ENCODE measurements at regions not wholly inside any gene's neighbourhood (a gene's known extent, or its start where the extent isn't known, plus 50 kb on each side); places are given as distances from the start of the nearest gene placed in this dataset.

GRCh38 chr15:59845942-59846499 is 156.9 kb upstream of the BNIP2 start:
- H3K4me3 ChIP-seq, result no peak overlapping the region
- DNase-seq, result no peak
- no peak for ATAC-seq (ENCODE audit: insufficient read depth, low FRiP score)
- TF ChIP-seq CTCF (IDR thresholded peaks at IDR 0.05; ENCODE audit: control extremely low read depth, extremely low read depth), result no peak
- 87 to 91% methylated on average over 10 of the region's 10 CpGs for WGBS, 2 donors
- H3K9ac ChIP-seq (ENCODE audit: insufficient read depth in 1 of 2, low read length in 2 of 2), result no peak overlapping the region
- no peaks in the 10 kb centered on the region for H3K36me3 ChIP-seq (ENCODE audit: control insufficient read depth in 4 of 4, insufficient read depth in 4 of 4, low read length in 4 of 4)
- H3K9me3 ChIP-seq (ENCODE audit: control insufficient read depth in 4 of 4, insufficient read depth in 3 of 4, low read length in 3 of 4), result no peaks in the 10 kb centered on the region
- H3K27me3 ChIP-seq (ENCODE audit: control insufficient read depth in 3 of 3, insufficient read depth in 3 of 3, low read length in 2 of 3), result peaks cover 0 to 2% (median 0%) of the 10 kb centered on the region in 3 donors
- H3K4me1 ChIP-seq (ENCODE audit: control insufficient read depth in 5 of 5, insufficient read depth in 5 of 5, low read length in 5 of 5), result peaks cover 0 to 9% (median 0%) of the 10 kb centered on the region in 5 donors
- H3K27ac ChIP-seq (ENCODE audit: low read depth in 1 of 2, low read length in 1 of 2), result no peak overlapping the region

- ATAC-seq (ENCODE audit: insufficient read depth, low FRiP score), result no peak
- no peaks in the 10 kb centered on the region for H3K36me3 ChIP-seq (ENCODE audit: control insufficient read depth in 4 of 4, insufficient read depth in 4 of 4, low read length in 4 of 4)
- no peak overlapping the region for H3K27ac ChIP-seq (ENCODE audit: low read depth in 1 of 2, low read length in 1 of 2)
- peaks cover 0 to 8% (median 0%) of the 10 kb centered on the region in 5 donors for H3K4me1 ChIP-seq (ENCODE audit: control insufficient read depth in 5 of 5, insufficient read depth in 5 of 5, low read length in 5 of 5)
- peaks cover 0 to 2% (median 0%) of the 10 kb centered on the region in 3 donors for H3K27me3 ChIP-seq (ENCODE audit: control insufficient read depth in 3 of 3, insufficient read depth in 3 of 3, low read length in 2 of 3)
- no peak overlapping the region for H3K4me3 ChIP-seq
- H3K9ac ChIP-seq (ENCODE audit: insufficient read depth in 1 of 2, low read length in 2 of 2), result no peak overlapping the region
- 74 to 82% methylated on average over 4 of the region's 4 CpGs for WGBS, 2 donors
- no peak for TF ChIP-seq CTCF (IDR thresholded peaks at IDR 0.05; ENCODE audit: control extremely low read depth, extremely low read depth)
- DNase-seq, result no peak
- H3K9me3 ChIP-seq (ENCODE audit: control insufficient read depth in 4 of 4, insufficient read depth in 3 of 4, low read length in 3 of 4), result no peaks in the 10 kb centered on the region
These were observed 154.5 kb upstream of the BNIP2 start for GRCh38 chr15:59843609-59844008.

- H3K9ac ChIP-seq (ENCODE audit: insufficient read depth in 1 of 2, low read length in 2 of 2), result no peak overlapping the region
- 84 to 95% methylated on average over 4 of the region's 4 CpGs for WGBS, 2 donors
- no peak for ATAC-seq (ENCODE audit: insufficient read depth, low FRiP score)
- H3K4me3 ChIP-seq, result no peak overlapping the region
- H3K9me3 ChIP-seq (ENCODE audit: control insufficient read depth in 4 of 4, insufficient read depth in 3 of 4, low read length in 3 of 4), result no peaks in the 10 kb centered on the region
- H3K4me1 ChIP-seq (ENCODE audit: control insufficient read depth in 5 of 5, insufficient read depth in 5 of 5, low read length in 5 of 5), result peaks cover 0 to 2% (median 0%) of the 10 kb centered on the region in 5 donors
- TF ChIP-seq CTCF (IDR thresholded peaks at IDR 0.05; ENCODE audit: control extremely low read depth, extremely low read depth), result no peak
- peaks cover 0 to under 1% (median 0%) of the 10 kb centered on the region in 3 donors for H3K27me3 ChIP-seq (ENCODE audit: control insufficient read depth in 3 of 3, insufficient read depth in 3 of 3, low read length in 2 of 3)
- no peak overlapping the region for H3K27ac ChIP-seq (ENCODE audit: low read depth in 1 of 2, low read length in 1 of 2)
- H3K36me3 ChIP-seq (ENCODE audit: control insufficient read depth in 4 of 4, insufficient read depth in 4 of 4, low read length in 4 of 4), result no peaks in the 10 kb centered on the region
- DNase-seq, result no peak
These were observed 151.9 kb upstream of the BNIP2 start for GRCh38 chr15:59841036-59841435.

GRCh38 chr15:59839906-59840305 is 150.8 kb upstream of the BNIP2 start:
- 84 to 93% methylated on average over 2 of the region's 2 CpGs for WGBS, 2 donors
- no peak overlapping the region for H3K27ac ChIP-seq (ENCODE audit: low read depth in 1 of 2, low read length in 1 of 2)
- no peaks in the 10 kb centered on the region for H3K9me3 ChIP-seq (ENCODE audit: control insufficient read depth in 4 of 4, insufficient read depth in 3 of 4, low read length in 3 of 4)
- DNase-seq, result no peak
- ATAC-seq (ENCODE audit: insufficient read depth, low FRiP score), result no peak
- H3K4me1 ChIP-seq (ENCODE audit: control insufficient read depth in 5 of 5, insufficient read depth in 5 of 5, low read length in 5 of 5), result peaks cover 0 to 2% (median 0%) of the 10 kb centered on the region in 5 donors
- H3K27me3 ChIP-seq (ENCODE audit: control insufficient read depth in 3 of 3, insufficient read depth in 3 of 3, low read length in 2 of 3), result peaks cover 0 to 3% (median 0%) of the 10 kb centered on the region in 3 donors
- H3K9ac ChIP-seq (ENCODE audit: insufficient read depth in 1 of 2, low read length in 2 of 2), result no peak overlapping the region
- no peak overlapping the region for H3K4me3 ChIP-seq
- H3K36me3 ChIP-seq (ENCODE audit: control insufficient read depth in 4 of 4, insufficient read depth in 4 of 4, low read length in 4 of 4), result no peaks in the 10 kb centered on the region
- no peak for TF ChIP-seq CTCF (IDR thresholded peaks at IDR 0.05; ENCODE audit: control extremely low read depth, extremely low read depth)
